ENCODE measurements at regions not wholly inside any gene's neighbourhood (a gene's known extent, or its start where the extent isn't known, plus 50 kb on each side); places are given as distances from the start of the nearest gene placed in this dataset.

DNA sequence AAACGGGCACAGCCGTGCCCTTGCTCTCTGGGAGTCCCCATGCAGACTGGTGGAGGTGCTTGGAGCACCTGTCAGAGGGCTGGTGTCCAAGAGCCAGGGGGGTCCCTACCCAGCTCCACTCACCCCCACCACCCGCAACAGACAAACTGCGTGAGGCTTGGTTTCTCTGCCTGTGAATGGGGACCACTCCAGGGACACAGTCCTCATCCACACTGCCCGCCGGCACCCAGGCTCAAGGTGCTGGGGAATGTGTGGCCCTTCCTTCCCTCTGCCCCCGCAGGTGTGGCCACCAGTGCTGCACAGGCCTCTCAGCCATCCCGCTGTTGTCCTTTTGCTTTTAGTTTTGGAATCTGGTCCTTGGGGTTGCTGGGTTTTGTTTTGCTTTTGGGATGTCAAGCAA, 136.5 kb upstream of the ZNF236 start:
- no peak for DNase-seq (ENCODE audit: low read depth, low spot score)

DNA sequence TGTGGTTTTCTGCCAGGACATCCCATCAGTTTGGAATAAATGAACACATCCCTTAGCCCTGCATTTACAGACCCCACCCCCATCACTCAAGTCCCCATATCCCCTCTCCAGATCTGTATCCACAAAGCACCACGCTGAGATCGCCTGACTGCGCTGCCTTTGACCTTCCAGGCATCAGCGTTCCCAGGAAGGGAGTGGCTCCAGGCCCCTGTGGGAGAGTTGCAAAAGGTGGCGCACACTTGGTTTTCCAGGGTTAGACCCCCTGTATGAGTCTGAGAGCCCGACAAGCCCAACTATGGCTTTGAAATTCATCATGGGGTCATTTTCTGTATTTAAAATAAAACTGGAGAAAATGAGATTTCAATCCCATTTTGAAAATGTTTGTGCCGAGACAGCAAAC, 137.0 kb upstream of the ZNF236 start:
- DNase-seq (ENCODE audit: low read depth, low spot score): no peak

DNA sequence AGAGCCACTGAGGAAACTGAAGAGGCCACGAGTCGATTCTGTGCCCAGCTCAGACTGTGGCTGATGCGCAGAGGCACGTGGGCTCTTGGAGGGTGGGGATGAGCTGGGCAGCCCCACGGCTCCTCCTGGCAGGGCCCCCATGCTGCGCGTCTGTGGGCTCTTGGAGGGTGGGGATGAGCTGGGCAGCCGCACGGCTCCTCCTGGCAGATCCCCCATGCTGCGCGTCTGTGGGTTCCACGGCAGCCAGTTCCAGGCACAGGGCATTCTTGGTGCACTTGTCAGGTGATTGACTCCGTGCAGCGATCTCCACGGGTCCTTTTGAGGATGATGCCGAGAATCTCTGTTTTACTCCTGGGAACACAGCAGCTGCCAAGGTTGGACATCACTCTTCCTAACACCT, 138.1 kb upstream of the ZNF236 start:
- DNase-seq (ENCODE audit: low read depth, low spot score): no peak

DNA sequence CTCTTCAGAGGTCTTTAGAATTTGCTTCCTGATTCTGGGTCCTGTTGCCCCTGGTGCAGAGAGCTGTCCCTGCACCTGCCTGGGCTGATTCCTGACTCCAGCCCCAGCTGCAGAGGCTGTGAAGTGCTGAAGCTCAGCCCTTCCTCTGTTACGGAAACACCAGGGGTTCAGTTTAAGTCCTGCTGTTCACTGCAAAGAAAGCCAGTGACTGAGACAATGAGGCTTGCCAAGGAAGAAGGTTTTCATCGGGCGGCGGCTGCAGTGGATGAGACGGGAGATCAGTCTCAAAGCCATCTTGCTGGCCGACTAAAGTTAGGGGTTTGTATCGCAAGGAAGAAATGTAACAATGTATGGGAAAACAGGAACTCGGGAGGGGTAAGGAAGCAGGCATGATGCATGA, 142.4 kb upstream of the ZNF236 start:
- no peak for DNase-seq (ENCODE audit: low read depth, low spot score)

DNA sequence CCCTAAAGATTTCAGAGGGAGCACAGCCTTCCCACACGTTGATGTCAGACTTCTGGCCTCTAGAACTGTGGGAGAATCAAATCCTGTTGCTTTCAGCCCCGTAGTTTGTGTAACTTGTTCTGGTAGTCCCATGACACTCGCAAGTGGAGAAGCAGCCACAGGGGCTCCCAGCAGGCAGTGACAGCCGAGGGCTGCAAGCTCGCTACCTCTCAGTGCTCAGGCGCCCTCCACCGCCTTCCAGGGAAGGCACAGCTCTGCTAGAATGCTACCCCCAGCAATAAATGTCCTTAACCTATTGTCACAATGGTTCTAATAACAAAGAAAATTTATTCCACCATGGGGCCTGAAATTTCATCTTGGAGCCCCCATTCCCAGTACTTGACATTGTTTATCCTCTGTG, 143.1 kb upstream of the ZNF236 start:
- DNase-seq (ENCODE audit: low read depth, low spot score): no peak

DNA sequence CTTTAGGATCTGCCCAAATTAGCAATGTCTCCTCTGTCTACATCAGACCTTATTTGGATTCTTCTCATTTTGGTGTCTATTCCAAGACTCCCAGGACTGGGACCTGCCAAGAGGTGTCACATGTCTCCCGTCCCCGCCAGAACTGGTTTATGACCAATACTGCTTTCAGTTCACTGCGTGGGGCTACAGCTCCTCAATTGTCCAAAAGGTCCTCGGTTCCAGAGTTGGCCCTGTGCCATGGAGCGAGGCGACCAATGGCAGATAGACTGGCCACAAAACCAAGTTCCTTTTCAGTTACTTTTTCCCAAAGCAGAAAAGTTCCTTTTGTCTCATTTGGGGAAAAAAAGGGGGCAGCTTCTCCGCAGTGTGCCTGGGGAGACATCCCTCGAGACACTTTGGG, 144.1 kb upstream of the ZNF236 start:
- no peak for DNase-seq (ENCODE audit: low read depth, low spot score)

DNA sequence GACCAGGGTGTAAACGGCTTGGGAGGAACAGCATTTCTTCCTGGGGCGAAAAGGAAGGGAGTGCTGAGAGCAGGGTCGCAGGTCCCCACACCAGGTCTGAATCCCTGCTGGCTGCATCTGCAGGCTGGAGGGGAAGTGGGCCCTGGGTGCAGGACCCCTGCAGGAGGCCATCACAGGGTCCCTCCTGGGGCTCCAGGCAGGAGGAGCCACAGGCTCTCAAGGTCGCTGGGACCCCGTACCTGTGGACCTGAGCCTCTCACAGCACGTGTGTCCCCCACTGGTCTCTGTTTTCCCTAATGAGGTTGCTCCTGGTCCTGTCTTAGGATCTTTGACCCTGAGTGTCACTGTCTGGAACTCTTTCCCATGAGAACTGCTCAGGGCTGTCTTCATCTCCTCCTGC, 147.8 kb upstream of the ZNF236 start:
- DNase-seq (ENCODE audit: low read depth, low spot score): no peak

DNA sequence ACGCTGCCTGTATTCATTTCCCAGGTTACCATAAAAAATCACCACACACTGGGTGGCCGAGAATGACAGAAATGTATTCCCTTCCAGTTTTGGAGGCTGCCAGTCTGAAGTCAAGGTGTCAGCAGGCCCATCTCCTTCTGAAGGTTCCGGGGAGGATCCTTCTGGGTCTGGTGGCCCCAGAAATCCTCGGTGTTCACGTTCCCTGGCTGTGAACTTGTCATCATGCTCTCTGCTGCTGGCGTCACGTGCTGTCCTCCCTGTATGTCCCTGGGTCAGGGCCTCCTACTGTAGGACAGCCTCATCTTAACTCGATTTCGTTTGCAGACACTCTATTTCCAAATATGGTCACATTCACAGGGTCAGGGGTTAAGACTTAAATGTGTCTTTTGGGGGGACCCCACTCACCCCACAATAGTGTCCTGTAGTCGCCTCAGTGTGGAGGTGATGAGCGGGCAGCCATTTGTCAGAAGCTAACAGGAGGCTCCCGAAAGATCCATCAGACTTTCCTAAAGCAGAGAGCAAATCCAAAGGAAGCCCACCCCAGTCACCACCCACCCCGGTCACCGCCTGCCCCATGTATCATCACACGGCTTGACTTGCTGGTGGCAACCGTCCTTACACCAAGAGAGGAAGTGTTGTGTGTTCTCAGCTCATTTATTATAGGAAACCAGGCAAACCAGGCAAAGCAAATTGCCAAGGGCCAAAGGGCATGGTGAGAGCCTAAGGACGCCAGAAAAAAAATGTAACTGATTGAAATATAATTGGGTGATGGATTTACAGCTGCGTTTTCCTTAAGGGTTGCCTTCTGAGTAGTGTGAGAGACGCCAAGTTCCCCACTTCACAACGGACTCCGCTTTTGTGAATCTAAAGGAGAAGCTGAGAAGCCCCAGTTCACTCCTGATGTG, 148.8 kb upstream of the ZNF236 start:
- DNase-seq (ENCODE audit: low read depth, low spot score): no peak

DNA sequence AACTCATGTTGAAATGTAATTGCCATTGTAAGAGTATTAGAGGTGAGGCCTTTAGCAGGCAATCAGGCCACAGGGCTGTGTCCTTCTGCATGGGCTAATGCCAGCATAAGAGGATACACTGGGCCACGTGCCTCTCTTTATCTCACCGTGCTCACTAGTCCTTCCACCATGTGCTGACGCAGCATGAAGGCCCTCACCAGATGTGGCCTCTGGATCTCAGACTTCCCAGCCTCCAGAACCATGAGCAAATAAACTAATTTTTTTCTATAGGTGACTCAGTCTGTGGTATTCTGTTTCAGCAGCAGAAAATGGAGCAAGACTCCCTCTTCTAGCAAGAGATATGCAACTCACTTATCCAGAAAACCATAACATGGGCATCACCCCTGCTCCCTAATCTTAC, 149.7 kb upstream of the ZNF236 start:
- DNase-seq (ENCODE audit: low read depth, low spot score): no peak

DNA sequence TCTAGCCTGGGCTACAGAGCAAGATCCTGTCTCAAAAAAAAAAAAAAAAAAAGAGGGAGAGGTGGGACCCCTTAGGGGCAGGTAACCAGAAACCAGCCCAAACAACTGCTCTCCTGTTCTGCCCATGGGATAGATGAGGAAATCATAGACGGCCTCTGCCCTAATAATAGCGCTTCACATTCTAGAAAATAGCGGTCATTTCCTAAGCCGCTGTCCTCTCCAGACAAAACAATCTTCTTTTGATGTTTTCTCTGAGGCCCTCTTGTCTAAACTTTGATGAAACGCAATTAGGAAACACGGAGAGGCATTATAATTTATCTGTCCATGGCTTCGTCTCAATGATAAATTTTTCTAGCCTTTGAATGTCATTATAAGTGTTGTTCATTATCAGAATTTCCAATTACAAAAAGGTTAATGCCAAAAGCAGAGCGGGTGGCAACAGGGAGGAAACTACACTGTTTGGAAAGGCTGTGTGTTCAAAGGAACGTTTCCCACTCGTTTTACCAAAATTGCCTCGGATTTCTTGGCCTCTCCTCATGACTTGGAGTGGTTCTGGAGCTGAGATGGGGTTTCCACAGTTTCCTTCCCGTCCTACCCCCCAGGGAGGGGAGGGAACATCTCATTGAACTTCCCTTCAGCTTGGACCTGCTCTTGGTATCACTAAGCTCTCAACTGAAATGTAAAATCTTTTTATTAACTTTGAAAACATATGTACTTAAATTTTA, 151.6 kb upstream of the ZNF236 start:
- no peak for DNase-seq (ENCODE audit: low read depth, low spot score)

DNA sequence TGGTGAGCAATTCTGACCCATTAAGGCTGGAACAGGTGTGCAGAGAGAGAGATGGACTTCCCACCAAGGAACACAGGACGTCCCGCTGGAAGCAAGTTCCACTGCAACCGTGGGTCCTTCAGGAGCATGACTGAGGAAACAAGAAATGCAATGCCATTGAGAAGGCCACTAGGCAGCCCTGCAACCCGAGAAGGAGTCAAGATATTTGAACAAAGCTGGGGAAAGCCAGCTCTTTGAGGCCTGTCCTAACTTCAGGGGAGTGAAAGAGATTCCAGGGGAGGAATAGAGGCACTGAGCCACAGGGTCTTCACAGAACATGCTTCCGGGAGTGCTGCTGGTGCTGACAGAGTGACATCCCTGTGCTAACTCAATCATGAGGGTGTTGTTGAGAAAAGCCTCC, 153.8 kb upstream of the ZNF236 start:
- DNase-seq (ENCODE audit: low read depth, low spot score): no peak

DNA sequence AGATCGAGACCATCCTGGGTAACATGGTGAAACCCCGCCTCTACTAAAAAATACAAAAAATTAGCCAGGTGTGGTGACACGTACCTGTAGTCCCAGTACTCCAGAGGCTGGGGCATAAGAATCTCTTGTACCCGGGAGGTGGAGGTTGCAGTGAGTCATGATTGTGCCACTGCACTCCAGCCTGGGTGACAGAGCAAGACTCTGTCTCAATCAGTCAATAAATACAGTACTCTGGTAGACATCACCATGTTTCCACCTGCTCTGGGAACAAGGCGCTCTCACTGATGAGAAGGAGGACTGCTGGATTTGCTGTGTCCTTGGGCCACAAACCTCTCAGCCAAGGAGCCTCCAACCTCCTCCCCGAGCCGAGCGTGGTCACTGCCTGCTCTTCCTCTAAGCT, 154.2 kb upstream of the ZNF236 start:
- no peak for DNase-seq (ENCODE audit: low read depth, low spot score)

DNA sequence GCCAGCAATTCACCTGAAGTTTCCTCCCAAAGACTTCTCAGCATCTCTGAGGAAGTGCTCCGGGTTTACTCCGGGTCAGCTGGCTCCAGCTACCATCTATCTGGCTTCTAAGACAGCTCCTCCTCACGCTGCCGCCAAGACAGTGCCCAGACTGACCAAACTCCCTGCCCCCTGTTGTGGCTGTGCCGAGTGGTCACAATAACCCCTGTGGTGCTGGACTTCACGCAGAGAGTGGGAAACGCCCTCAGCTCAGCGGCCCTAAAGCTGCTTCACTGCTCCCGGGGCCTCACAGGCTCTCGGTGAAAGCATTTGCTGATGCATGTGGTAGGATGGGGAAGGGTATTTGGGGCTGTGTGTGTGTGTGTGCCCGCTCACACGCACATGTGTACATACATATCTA, 154.8 kb upstream of the ZNF236 start:
- DNase-seq (ENCODE audit: low read depth, low spot score): no peak

DNA sequence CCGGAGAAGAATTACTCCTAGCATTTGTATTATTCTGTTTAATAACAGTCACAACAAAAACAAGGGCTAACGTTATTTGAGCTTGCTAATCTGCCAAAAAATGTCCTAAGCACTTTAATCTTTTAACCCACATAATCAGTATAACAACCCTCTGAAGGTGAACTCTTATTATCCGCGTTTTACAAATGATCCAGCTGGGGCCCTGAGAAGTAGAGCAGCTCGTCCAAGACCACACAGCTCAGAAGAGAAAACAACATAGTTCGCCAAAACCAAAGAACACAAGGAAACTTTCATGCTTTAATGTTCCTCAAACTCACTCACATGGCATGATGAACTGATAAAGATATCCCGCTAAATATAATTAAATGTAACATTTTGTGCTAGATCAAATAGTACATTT, 159.7 kb upstream of the ZNF236 start:
- DNase-seq (ENCODE audit: low read depth, low spot score): no peak

DNA sequence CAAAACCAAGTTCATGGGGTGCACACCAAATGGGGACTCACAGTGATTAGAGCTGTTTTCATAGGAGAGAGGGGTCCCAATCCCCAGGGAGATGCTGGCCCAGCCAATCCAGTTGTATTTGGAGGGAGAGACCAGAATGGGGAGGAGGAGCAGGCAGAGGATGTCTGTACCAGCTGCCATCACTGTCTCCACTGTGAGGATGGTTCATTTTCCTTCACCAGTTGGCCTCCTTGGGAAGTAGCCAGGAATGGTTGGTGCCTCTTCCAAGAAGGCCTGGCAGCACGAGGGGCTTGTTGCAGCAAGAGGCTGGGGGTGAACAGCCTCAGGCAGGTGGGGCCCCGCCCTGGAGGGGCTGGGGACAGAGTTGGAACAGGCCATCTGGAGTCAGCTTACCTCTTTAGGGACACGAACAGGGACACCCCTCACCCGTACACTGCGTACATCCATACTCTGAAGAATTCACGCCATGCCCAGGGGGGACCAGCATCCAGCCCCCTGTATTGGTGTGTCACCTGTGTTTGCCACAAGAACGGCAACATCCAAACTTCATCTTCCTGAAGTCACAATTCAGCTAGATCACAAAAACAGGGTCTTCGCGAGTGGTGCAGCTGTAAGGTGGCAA, 161.7 kb upstream of the ZNF236 start:
- no peak for DNase-seq (ENCODE audit: low read depth, low spot score)

DNA sequence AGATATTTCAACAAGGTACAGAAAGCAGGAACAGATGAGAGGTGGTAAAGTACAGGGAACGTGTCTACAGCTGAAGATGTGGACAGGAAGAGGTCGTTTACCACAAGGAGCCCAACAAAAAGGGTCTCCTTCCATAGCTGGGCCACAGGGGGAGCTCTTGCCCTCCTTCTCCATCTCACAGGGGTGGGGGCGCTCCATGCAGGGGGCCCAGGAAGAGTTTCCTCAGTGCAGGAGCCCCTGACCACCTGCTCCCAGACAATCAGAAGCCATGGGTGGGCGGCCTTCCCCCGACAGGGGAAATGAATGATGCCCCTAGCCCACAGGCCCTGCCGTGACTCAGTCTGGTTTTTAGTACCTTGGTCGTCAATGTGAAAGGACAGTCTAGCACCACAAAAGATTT, 163.6 kb upstream of the ZNF516 start:
- no peak for DNase-seq (ENCODE audit: low read depth, low spot score)

DNA sequence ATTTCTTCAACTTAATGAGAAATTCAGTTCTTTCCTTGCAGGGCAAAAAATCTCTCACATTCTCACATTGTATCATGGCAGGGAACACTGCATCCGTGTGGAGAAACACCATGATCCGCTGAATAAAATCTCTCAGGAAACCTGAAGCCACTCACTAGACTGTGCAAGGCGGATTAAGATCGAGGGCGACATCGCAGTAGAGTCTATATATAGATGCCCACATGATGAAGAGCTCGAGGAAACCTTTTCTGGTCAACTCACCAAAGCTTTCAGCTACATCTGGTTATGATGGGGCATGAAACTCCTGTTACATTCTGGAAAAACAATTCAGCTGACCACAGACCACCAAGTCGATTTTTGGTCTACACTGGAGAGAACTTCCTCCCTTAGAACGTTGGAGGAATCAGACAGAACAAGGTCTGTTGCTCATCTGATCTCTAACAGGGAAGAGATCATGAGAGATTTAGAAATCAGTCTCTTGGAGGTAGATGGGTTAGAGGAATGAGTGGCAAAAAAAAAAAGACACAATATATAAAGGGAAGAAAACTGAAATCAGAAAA, 162.9 kb upstream of the ZNF516 start:
- DNase-seq (ENCODE audit: low read depth, low spot score): no peak

DNA sequence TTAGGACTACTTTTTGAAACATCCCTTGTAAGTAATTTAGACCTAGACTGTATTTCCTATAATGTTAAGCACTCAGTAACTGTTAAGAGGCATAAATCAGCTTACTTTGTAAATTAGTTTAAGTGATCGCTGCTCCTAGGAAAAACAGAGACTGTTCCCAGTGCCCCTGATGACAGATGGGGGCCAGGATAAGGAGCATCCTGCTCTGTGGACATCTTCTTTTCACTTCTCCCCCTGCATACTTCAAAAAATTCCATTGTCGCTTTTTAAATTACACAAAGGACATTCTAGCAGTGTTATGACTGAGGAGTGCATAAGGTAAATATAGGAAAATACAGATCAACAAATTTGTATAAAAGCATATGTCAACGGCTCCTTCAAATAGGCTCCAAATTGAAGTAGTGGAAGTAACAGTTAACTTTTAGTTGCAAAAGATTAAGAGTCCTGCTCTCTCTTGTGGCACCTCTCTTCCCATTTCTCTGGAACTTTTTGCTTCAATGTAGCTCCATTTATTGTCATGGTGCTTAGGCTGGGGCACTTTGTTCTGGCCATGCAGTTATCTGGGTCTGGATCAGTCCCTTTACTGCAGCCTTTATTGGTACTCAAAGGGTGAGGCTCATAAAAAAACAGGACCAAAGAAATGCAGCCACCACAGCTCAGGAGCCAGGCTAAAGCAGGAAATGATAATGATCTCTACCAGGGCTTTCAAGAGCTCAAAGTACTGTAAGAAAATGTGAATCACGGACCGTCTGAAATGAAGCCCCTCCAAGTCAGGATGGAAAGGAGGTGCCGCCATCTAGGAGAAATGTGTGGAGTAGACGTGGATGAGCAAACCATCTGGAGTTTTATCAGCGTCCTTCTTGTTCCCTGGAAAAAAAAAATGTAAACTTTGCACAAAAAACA, 162.1 kb upstream of the ZNF516 start:
- DNase-seq (ENCODE audit: low read depth, low spot score): no peak

DNA sequence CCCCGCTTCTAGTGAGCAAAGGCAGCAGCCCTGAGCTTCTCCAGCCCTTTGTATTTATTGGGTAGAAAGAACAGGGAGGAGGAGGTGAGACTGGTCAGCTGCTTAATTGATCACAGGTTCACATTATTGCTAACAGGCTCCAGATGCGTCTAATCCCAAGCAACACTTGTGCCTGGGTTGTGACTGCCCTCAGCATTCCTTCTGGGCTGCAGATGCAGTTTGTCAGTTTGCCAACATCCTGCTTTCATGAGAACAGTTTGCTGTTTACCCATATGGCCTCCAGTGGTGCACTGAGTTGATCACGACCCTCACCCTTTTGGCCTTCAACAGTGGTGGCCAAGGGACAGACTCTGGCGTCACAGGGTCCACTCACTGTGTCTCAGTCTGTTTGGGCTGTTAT, 159.5 kb upstream of the ZNF516 start:
- no peak for DNase-seq (ENCODE audit: low read depth, low spot score)

DNA sequence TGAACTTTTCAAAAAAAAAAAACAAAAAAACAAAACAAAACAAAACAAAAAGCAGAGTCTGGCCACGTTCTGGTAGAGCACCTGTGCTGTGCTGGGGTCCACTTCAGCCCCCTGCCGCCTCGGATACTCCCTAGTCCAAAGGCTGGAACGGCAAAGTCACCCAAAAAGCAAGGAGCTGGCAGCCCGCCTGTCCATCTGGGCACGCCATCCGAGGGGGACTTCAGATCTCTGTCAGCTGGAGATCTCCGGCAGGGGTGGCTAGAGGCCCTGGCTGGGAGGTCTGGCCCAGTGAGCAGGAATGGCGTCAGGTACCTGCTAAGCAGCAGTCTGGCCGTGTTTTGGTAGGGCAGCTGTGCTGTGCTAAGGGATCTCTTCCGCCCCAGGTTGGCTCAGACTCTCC, 152.3 kb upstream of the ZNF516 start:
- no peak for DNase-seq (ENCODE audit: low read depth, low spot score)

DNA sequence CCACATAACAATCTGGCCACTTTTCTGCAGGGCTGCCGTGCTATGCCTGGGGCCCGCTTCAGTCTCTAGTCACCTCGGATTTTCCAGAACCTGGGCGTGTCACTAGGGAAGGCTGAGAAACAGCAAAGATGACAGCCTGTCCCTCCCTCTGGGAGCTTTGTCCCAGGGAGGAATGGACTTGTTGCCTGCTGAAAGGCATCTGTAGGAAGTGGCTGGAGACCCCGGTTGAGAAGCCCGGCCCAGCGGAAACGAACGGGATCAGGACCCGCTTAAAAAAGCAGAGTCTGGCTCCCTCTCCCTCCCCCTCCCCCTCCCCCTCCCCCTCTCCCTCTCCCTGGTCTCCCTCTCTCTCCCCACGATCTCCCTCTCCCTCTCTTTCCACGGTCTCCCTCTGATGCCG, 149.5 kb upstream of the ZNF516 start:
- DNase-seq (ENCODE audit: low read depth, low spot score): no peak
